ENCODE measurements at regions not wholly inside any gene's neighbourhood (a gene's known extent, or its start where the extent isn't known, plus 50 kb on each side); places are given as distances from the start of the nearest gene placed in this dataset.

DNA sequence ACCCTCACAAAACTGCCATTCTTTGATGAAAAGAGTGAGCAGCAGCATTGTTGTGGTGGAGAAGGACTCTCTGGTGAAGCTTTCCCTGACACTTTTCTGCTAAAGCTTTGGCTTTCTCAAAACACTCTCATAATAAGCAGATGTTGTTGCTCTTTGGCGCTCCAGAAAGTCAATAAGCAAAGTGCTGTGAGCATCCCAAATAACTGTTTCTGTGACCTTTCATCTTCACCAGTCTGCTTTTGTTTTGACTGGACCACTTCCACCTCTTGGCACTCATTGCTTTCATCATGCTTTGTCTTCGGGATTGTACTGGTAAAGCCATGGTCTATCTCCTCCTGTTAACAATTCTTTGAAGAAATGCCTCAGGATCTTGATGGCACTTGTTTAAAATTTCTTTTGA lies 424.7 kb upstream of the TMPO start:
- Histone ChIP-seq H3K9me3 (ENCODE audit: control insufficient read depth, low read depth, low read length) (no peaks in the 10 kb centered on the region), H3K4me1 (ENCODE audit: control insufficient read depth, extremely low read depth, insufficient read depth, low read length) (no peaks in the 10 kb centered on the region), H3K27ac (ENCODE audit: control insufficient read depth, insufficient read depth, low read length) (no peak overlapping the region), H3K9me1 (ENCODE audit: control insufficient read depth, extremely low read depth, insufficient read depth, low read length) (no peaks in the 10 kb centered on the region), H3K36me3 (ENCODE audit: control insufficient read depth in 2 of 2, extremely low read depth in 1 of 2, insufficient read depth in 2 of 2, low read length in 2 of 2) (no peaks in the 10 kb centered on the region), H4K20me1 (ENCODE audit: control insufficient read depth, extremely low read depth, insufficient read depth, low read length) (no peaks in the 10 kb centered on the region), H2AFZ (ENCODE audit: control insufficient read depth, low read length) (no peak overlapping the region), H3K79me2 (ENCODE audit: control insufficient read depth, insufficient read depth, low read length) (no peaks in the 10 kb centered on the region), H3K9ac (ENCODE audit: control insufficient read depth, extremely low read depth, insufficient read depth, low read length) (no peak overlapping the region), H3K4me3 (ENCODE audit: control insufficient read depth in 2 of 3, extremely low read depth in 1 of 3, insufficient read depth in 2 of 3, low read depth in 1 of 3, low read length in 3 of 3) (no peak overlapping the region), H3K27me3 (ENCODE audit: control insufficient read depth, extremely low read depth, insufficient read depth, low read length) (no peaks in the 10 kb centered on the region), H3K4me2 (ENCODE audit: control insufficient read depth, extremely low read depth, insufficient read depth, low read depth, low read length) (no peak overlapping the region)
- DNase-seq (ENCODE audit: low read depth, low spot score), result no peak
- no peak for TF ChIP-seq EZH2 (IDR thresholded peaks at IDR 0.05; ENCODE audit: low read length)
- TF ChIP-seq, protein P1, sequence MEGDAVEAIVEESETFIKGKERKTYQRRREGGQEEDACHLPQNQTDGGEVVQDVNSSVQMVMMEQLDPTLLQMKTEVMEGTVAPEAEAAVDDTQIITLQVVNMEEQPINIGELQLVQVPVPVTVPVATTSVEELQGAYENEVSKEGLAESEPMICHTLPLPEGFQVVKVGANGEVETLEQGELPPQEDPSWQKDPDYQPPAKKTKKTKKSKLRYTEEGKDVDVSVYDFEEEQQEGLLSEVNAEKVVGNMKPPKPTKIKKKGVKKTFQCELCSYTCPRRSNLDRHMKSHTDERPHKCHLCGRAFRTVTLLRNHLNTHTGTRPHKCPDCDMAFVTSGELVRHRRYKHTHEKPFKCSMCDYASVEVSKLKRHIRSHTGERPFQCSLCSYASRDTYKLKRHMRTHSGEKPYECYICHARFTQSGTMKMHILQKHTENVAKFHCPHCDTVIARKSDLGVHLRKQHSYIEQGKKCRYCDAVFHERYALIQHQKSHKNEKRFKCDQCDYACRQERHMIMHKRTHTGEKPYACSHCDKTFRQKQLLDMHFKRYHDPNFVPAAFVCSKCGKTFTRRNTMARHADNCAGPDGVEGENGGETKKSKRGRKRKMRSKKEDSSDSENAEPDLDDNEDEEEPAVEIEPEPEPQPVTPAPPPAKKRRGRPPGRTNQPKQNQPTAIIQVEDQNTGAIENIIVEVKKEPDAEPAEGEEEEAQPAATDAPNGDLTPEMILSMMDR (optimal IDR thresholded peaks at IDR 0.05 in 1 of 3, IDR thresholded peaks at IDR 0.05 in 1 of 3, conservative IDR thresholded peaks at IDR 0.05 in 1 of 3; ENCODE audit: extremely low read depth in 1 of 3, insufficient read depth in 2 of 3, low read length in 3 of 3), result no peak
- no peak for FAIRE-seq
- dilution Hi-C loops (cut with MboI; ENCODE audit: extremely low pct_ligation_motif_present, low sequenced_read_pairs), result no loop called here

DNA sequence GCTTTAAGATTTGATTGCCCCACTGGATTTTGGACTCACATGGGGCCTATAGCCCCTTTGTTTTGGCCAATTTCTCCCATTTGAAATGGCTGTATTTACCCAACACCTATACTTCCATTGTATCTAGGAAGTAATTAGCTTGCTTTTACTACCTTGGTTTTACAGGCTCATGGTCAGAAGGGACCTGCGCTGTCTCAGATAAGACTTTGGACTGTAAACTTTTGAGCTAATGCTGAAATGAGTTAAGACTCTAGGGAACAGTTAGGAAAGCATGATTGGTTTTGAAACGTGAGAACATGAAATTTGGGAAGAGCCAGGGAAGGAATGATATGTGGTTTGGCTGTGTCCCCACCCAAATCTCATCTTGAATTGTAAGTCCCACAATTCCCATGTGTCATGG lies 419.0 kb upstream of the TMPO start:
- no peaks in the 10 kb centered on the region for H4K20me1 ChIP-seq (ENCODE audit: control insufficient read depth, extremely low read depth, insufficient read depth, low read length)
- H3K9ac ChIP-seq (ENCODE audit: control insufficient read depth, extremely low read depth, insufficient read depth, low read length), result no peak overlapping the region
- no peak overlapping the region for H3K27ac ChIP-seq (ENCODE audit: control insufficient read depth, insufficient read depth, low read length)
- H3K79me2 ChIP-seq (ENCODE audit: control insufficient read depth, insufficient read depth, low read length), result no peaks in the 10 kb centered on the region
- no peak overlapping the region for H3K4me3 ChIP-seq (ENCODE audit: control insufficient read depth in 2 of 3, extremely low read depth in 1 of 3, insufficient read depth in 2 of 3, low read depth in 1 of 3, low read length in 3 of 3)
- no peak overlapping the region for H2AFZ ChIP-seq (ENCODE audit: control insufficient read depth, low read length)
- H3K4me1 ChIP-seq (ENCODE audit: control insufficient read depth, extremely low read depth, insufficient read depth, low read length), result no peaks in the 10 kb centered on the region
- H3K27me3 ChIP-seq (ENCODE audit: control insufficient read depth, extremely low read depth, insufficient read depth, low read length), result no peaks in the 10 kb centered on the region
- H3K4me2 ChIP-seq (ENCODE audit: control insufficient read depth, extremely low read depth, insufficient read depth, low read depth, low read length), result no peak overlapping the region
- TF ChIP-seq, protein P1 (optimal IDR thresholded peaks at IDR 0.05 in 1 of 3, IDR thresholded peaks at IDR 0.05 in 1 of 3, conservative IDR thresholded peaks at IDR 0.05 in 1 of 3; ENCODE audit: extremely low read depth in 1 of 3, insufficient read depth in 2 of 3, low read length in 3 of 3), result no peak
- no peak for TF ChIP-seq EZH2 (IDR thresholded peaks at IDR 0.05; ENCODE audit: low read length)
- dilution Hi-C loops (cut with MboI; ENCODE audit: extremely low pct_ligation_motif_present, low sequenced_read_pairs), result no loop called here
- H3K36me3 ChIP-seq (ENCODE audit: control insufficient read depth in 2 of 2, extremely low read depth in 1 of 2, insufficient read depth in 2 of 2, low read length in 2 of 2), result no peaks in the 10 kb centered on the region
- H3K9me3 ChIP-seq (ENCODE audit: control insufficient read depth, low read depth, low read length), result no peaks in the 10 kb centered on the region
- DNase-seq (ENCODE audit: low read depth, low spot score), result no peak
- no peaks in the 10 kb centered on the region for H3K9me1 ChIP-seq (ENCODE audit: control insufficient read depth, extremely low read depth, insufficient read depth, low read length)
- no peak for FAIRE-seq

All from keratinocyte (primary cell).